Hepatocyte (in vitro differentiated cells): ENCODE measurements at regions not wholly inside any gene's neighbourhood (a gene's known extent, or its start where the extent isn't known, plus 50 kb on each side); places are given as distances from the start of the nearest gene placed in this dataset.

Experiments used
- CTCF ChIP-seq: fragments of 200-600 bp; sonication (generic); IDR thresholded peaks from 2 replicates; pipeline ENCODE4 v1.5.1; 2016; ENCODE audit warnings: antibody characterized with exemption, mild to moderate bottlenecking; ENCODE audit not compliant: poor library complexity
- EZH2 ChIP-seq: fragments of 200-600 bp; sonication (generic); IDR thresholded peaks from 2 replicates; pipeline ENCODE4 v1.6.1; 2016; ENCODE audit warnings: antibody characterized with exemption, mild to moderate bottlenecking, borderline replicate concordance
- EZH2phosphoT487 ChIP-seq: fragments of 200-600 bp; sonication (generic); IDR thresholded peaks from one replicate; pipeline ENCODE4 v1.6.1; 2018; ENCODE audit warnings: antibody characterized with exemption, mild to moderate bottlenecking, low read depth, moderate library complexity; ENCODE audit not compliant: unreplicated experiment, severe bottlenecking

DNA sequence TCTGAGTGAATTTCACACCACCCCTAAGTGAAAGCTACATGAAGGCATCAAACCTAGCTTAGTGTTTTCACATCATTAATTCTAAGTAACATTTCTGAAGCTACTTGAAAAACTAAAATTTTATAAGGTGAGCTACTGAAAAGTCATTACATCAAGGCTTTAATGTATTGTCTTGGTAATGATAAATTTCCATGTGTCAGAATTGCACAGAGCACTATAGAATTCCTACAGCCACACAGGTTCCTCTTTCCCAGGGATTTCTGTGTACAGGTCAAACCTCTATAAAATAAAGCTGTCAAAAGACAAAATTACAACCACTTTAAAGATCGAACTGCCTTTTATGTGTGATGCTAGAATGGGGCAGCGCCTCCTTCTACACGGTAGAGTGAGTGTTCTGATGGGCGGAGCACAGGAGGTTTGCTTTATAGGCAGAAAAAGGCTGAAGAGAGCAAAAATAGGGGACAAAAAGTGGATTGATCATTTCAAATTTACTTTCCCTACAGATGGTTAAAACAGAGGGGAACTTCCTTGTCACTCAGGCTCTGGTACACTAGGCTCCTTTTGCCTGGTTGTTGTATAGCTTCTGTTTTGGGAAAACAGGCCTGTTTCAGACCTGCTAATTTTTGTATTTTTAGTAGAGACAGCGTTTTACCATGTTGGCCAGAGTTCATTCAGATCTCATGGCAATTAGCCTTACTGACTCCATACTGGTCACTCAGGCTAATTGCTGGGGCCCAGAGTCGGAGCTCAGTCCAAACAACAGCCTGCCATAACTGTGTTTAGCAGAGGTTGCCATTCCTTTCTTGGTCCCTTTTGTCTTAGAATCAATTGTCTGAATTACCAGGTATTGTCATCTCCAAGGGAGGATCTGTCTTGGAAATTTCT is 102.5 kb upstream of the BASP1 start:
- TF ChIP-seq CTCF = no peak
- no peak for TF ChIP-seq EZH2
- no peak for TF ChIP-seq EZH2phosphoT487
